HepG2 (cell line): ENCODE measurements at regions not wholly inside any gene's neighbourhood (a gene's known extent, or its start where the extent isn't known, plus 50 kb on each side); places are given as distances from the start of the nearest gene placed in this dataset.

Source experiments
- ATAC-seq: fragments of 200-7000 bp; cut with Tn5 transposase; 3 replicates; pipeline ENCODE4 v1.9.1; 2020; ENCODE audit warnings: mild to moderate bottlenecking, moderate library complexity
- BruUV-seq: library from RNA; stranded (reverse); fragments of 400-500 nt; replicated peaks from 2 replicates; lab custom pipeline; 2021; lab: Mats Ljungman, UMichigan
- CTCF ChIA-PET: fragments of 300-600 bp; formaldehyde crosslinking; extraction: SDS; loops from one replicate; lab custom pipeline; 2021; ENCODE audit warnings: low total read pairs, inconsistent platforms, low intra/inter-chr PET ratio; lab: Yijun Ruan, JAX
- POLR2A ChIA-PET: fragments of 350-600 bp; sonication (Branson Sonifier 250); formaldehyde crosslinking; loops from one replicate; lab custom pipeline; 2020; ENCODE audit warnings: antibody characterized with exemption, inconsistent platforms; lab: Yijun Ruan, JAX
- DNase-seq: peaks from one replicate; pipeline ENCODE4 v3.0.0-alpha.2; 2015; ENCODE audit warnings: low spot score
- FAIRE-seq: peaks from 3 replicates; lab custom pipeline; 2011; peaks lifted over from hg19 to GRCh38; lab: Jason Lieb, UNC
- H2AFZ ChIP-seq: one replicate; pipeline ENCODE4 v1.6.1; 2011; ENCODE audit warnings: low read length, inconsistent platforms
- H3K27ac ChIP-seq: fragments of 300-600 bp; 3 replicates; pipeline ENCODE4 v1.8.0; 2011; ENCODE audit warnings: mixed run types, mild to moderate bottlenecking, mixed read lengths, low read length, inconsistent platforms; ENCODE audit not compliant: insufficient read depth; ENCODE audit errors: extremely low read length
- H3K27me3 ChIP-seq, 2 experiments: fragments of 200-600 bp in 1 of 2; 2 replicates in 1 of 2; 3 replicates in 1 of 2; pipeline versions ENCODE4 v1.6.0 to v1.8.0; 2011; ENCODE audit warnings: low read length in 2 of 2, mild to moderate bottlenecking in 2 of 2, moderate library complexity in 2 of 2, inconsistent platforms in 1 of 2; ENCODE audit not compliant: insufficient read depth in 2 of 2, control insufficient read depth in 1 of 2
- H3K36me3 ChIP-seq, 2 experiments: fragments of 200-600 bp in 1 of 2; replicated peaks in 1 of 2; 2 replicates in 1 of 2; 3 replicates in 1 of 2; pipeline versions ENCODE4 v1.5.1 to v1.8.0; 2011; ENCODE audit warnings: low read length in 2 of 2, inconsistent platforms in 1 of 2; ENCODE audit not compliant: insufficient read depth in 2 of 2, control insufficient read depth in 1 of 2
- H3K4me1 ChIP-seq: 2 replicates; pipeline ENCODE4 v1.5.1; 2012; ENCODE audit warnings: low read length, inconsistent platforms; ENCODE audit not compliant: insufficient read depth
- H3K4me2 ChIP-seq: 2 replicates; pipeline ENCODE4 v1.6.0; 2011; ENCODE audit warnings: low read depth, low read length, inconsistent platforms
- H3K4me3 ChIP-seq, 3 experiments: fragments of 200-600 bp in 1 of 3; sonication (generic), shearing (Covaris generic) in 1 of 3; replicated peaks in 1 of 3; 2 replicates each; pipeline ENCODE4 v1.5.1; 2011 to 2016; ENCODE audit warnings: low read length in 3 of 3, inconsistent platforms in 2 of 3, low read depth in 2 of 3, mild to moderate bottlenecking in 2 of 3, control low read depth in 1 of 3, mixed read lengths in 1 of 3; ENCODE audit not compliant: insufficient read depth in 1 of 3
- H3K79me2 ChIP-seq: one replicate; pipeline ENCODE4 v1.6.1; 2011; ENCODE audit warnings: low read length, inconsistent platforms; ENCODE audit not compliant: insufficient read depth
- H3K9ac ChIP-seq: 2 replicates; pipeline ENCODE4 v1.6.0; 2011; ENCODE audit warnings: mild to moderate bottlenecking, low read depth, low read length, inconsistent platforms; ENCODE audit not compliant: insufficient read depth
- H3K9me3 ChIP-seq: 2 replicates; pipeline ENCODE4 v1.5.1; 2012; ENCODE audit warnings: mild to moderate bottlenecking, low read length
- H4K20me1 ChIP-seq: 2 replicates; pipeline ENCODE4 v1.6.0; 2011; ENCODE audit warnings: inconsistent platforms, mild to moderate bottlenecking, low read length, moderate library complexity; ENCODE audit not compliant: insufficient read depth
- JUNB ChIP-seq: sonication (generic); formaldehyde crosslinking; IDR thresholded peaks from 2 replicates; pipeline ENCODE4 v1.8.0; 2022; ENCODE audit warnings: missing genetic modification reagents, mild to moderate bottlenecking, borderline replicate concordance
- KDM3A ChIP-seq: IDR thresholded peaks from 2 replicates; pipeline ENCODE4 v1.6.1; 2018; ENCODE audit warnings: low read depth, missing compliant biosample characterization
- MAF1 ChIP-seq: sonication (generic); formaldehyde crosslinking; IDR thresholded peaks from 2 replicates; pipeline ENCODE4 v1.5.0; 2020; ENCODE audit warnings: missing genetic modification reagents, borderline replicate concordance
- MXI1 ChIP-seq: IDR thresholded peaks from 3 replicates; pipeline ENCODE4 v1.6.1; 2012; ENCODE audit warnings: low read depth, low read length, inconsistent platforms, borderline replicate concordance
- TCF7 ChIP-seq: sonication (generic); IDR thresholded peaks from 2 replicates; pipeline ENCODE4 v1.6.1; 2016; ENCODE audit warnings: antibody characterized with exemption, low read depth
- ZNF407 ChIP-seq: sonication (generic); formaldehyde crosslinking; IDR thresholded peaks from one replicate; pipeline ENCODE4 v1.5.1; 2020; ENCODE audit warnings: mild to moderate bottlenecking, missing genetic modification reagents; ENCODE audit errors: not compliant biosample characterization
- whole genome bisulfite sequencing: methylation state at CpG from one replicate; pipeline ENCODE4 v1.1.6; 2017; ENCODE audit warnings: low lambda C conversion rate; 5-methylcytosine and 5-hydroxymethylcytosine counted together
- in situ Hi-C: cut with HindIII; loops from 2 replicates; pipeline ENCODE4 v1.10.0; 2017; ENCODE audit warnings: low pct_unique_long_range_greater_than_20kb; ENCODE audit not compliant: extremely low pct_ligation_motif_present
- intact Hi-C: fragments of 100-400 bp; cut with micrococcal nuclease; formaldehyde crosslinking; loops from one replicate; pipeline ENCODE4 v1.10.0; 2022; ENCODE audit not compliant: unreplicated experiment
- TF ChIP-seq, protein P1 (sequence below): sonication (generic); formaldehyde crosslinking; IDR thresholded peaks from 2 replicates; pipeline ENCODE4 v1.4.0; 2020; ENCODE audit warnings: missing genetic modification reagents, borderline replicate concordance

DNA sequence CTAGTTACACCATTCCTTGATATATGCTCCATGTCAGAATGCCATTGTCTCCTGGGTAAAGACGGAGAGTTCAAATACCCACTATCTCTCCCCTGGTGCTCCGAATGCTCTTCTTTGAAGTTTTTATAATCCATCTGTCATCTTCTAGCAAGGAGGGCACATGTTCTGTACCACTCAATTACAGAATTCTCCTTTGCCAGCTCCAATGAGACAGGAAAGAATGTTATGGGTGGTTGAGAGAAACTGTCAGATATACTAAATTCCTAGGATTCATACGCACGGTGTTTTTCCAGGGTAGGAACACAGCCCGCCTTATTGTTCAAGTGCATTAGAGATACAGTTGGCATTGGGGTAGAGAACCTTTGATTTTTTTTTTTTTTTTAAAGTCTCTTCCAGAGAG, 118.0 kb upstream of the ZNF536 start:
- H3K4me3 ChIP-seq, result no peak overlapping the region
- WGBS, result 60% methylated on average over 5 of the region's 5 CpGs
- no peak overlapping the region for H3K27ac ChIP-seq
- no peak overlapping the region for H2AFZ ChIP-seq
- TF ChIP-seq MXI1 (no peak), ZNF407 (CRISPR knock-in tag) (no peak), JUNB (CRISPR knock-in tag) (no peak), MAF1 (CRISPR knock-in tag) (no peak), TCF7 (no peak), KDM3A (CRISPR knock-in tag) (no peak)
- TF ChIP-seq, protein P1, sequence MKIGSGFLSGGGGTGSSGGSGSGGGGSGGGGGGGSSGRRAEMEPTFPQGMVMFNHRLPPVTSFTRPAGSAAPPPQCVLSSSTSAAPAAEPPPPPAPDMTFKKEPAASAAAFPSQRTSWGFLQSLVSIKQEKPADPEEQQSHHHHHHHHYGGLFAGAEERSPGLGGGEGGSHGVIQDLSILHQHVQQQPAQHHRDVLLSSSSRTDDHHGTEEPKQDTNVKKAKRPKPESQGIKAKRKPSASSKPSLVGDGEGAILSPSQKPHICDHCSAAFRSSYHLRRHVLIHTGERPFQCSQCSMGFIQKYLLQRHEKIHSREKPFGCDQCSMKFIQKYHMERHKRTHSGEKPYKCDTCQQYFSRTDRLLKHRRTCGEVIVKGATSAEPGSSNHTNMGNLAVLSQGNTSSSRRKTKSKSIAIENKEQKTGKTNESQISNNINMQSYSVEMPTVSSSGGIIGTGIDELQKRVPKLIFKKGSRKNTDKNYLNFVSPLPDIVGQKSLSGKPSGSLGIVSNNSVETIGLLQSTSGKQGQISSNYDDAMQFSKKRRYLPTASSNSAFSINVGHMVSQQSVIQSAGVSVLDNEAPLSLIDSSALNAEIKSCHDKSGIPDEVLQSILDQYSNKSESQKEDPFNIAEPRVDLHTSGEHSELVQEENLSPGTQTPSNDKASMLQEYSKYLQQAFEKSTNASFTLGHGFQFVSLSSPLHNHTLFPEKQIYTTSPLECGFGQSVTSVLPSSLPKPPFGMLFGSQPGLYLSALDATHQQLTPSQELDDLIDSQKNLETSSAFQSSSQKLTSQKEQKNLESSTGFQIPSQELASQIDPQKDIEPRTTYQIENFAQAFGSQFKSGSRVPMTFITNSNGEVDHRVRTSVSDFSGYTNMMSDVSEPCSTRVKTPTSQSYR, result no peak
- no peak overlapping the region for H3K9ac ChIP-seq
- DNase-seq (no peak), FAIRE-seq (no peak), ATAC-seq (no peak)
- ChIA-PET POLR2A (no interaction called here), CTCF (no interaction called here)
- no peaks in the 10 kb centered on the region for H3K36me3 ChIP-seq
- H3K27me3 ChIP-seq, result peaks cover 1 to 36% of the 10 kb centered on the region in 2 experiments; a peak in 3 of 5 replicates
- H3K79me2 ChIP-seq, result no peaks in the 10 kb centered on the region
- no peaks in the 10 kb centered on the region for H3K9me3 ChIP-seq
- H3K4me1 ChIP-seq, result no peaks in the 10 kb centered on the region
- in situ Hi-C loops, result no loop called here
- H4K20me1 ChIP-seq, result no peaks in the 10 kb centered on the region
- intact Hi-C loops, result no loop called here
- no TSS peak for BruUV-seq
- H3K4me2 ChIP-seq, result no peak overlapping the region
